ENCODE measurements at regions not wholly inside any gene's neighbourhood (a gene's known extent, or its start where the extent isn't known, plus 50 kb on each side); places are given as distances from the start of the nearest gene placed in this dataset.

DNA sequence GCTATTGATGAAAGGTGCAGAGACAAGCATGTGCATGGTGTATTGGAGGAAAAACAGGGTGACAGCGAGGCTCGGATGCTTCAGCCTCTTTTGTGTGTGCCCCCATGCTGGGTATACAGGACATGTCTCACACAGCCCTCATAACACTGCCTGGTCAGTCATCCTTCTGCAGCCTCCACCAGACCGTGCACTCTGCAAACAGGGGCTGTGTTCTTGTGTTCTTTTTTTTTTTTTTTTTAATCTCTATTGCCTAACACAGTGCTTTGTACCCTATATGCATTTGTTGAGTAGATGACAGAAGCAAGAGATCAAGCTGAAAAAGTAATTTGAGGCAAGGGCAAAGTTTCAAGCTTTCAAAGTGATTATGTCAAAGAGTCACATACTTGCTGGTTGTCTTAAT, 367.2 kb upstream of the SLITRK1 start:
- DNase-seq (ENCODE audit: low read depth, low spot score) = no peak
- in situ Hi-C loops (cut with HindIII; ENCODE audit: low pct_unique_long_range_greater_than_20kb, low sequenced_read_pairs) = no loop called here

DNA sequence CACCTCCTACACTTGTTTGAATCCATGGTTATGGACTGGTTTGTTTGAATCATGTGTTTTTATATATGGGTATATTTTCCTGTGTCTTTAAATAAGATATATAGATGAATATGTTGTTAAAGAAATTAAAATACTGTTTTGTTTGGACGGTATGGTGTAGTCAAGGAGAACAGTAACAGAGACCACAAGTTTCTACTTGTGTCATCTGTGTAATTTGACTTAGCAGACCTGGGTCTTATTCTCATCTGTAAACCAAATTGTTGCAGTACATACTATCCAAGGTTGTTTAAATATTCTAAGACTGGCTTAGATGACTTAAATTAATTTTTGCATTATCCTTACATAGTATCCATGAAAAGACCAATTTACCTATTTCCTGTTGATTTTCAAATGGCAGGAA, 361.1 kb upstream of the SLITRK1 start:
- in situ Hi-C loops (cut with HindIII; ENCODE audit: low pct_unique_long_range_greater_than_20kb, low sequenced_read_pairs) = no loop called here
- no peak for DNase-seq (ENCODE audit: low read depth, low spot score)

DNA sequence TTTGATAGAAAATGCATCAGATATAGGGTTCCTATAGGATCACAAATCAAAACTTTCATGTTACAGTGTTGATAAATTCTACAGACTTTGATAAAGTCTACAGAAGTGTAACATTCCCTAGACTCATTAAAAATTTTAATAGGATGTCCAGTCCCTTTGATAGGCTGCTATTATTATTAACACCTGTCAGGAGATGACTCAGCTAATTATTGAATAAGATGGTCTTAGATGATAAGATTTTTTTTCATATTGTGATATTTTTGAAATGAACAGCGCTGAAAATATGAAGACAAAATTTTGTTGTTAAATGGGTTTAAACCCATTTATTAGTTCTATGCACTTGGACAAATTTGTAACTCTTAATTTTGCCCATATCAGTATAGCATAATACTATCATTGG, 356.8 kb upstream of the SLITRK1 start:
- in situ Hi-C loops (cut with HindIII; ENCODE audit: low pct_unique_long_range_greater_than_20kb, low sequenced_read_pairs) = no loop called here
- DNase-seq (ENCODE audit: low read depth, low spot score) = no peak

DNA sequence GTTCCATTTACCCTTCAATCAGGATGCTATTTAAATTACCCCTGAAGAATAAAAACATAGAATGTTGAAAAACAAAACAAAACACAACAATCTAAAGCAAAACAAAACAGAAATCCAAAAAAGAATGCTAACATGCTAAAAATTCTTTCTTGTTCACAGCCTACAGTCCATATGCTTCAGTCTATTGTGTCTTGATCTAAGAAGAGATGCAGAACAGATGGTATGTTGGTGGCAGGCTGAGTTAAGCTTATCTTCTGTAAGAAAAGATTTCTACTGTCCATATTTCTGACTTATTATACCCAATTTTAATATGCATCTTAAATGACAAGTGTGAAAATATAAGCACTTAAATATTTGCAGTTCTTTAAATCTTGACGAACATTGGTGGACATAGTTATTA, 356.1 kb upstream of the SLITRK1 start:
- in situ Hi-C loops (cut with HindIII; ENCODE audit: low pct_unique_long_range_greater_than_20kb, low sequenced_read_pairs) = no loop called here
- no peak for DNase-seq (ENCODE audit: low read depth, low spot score)

DNA sequence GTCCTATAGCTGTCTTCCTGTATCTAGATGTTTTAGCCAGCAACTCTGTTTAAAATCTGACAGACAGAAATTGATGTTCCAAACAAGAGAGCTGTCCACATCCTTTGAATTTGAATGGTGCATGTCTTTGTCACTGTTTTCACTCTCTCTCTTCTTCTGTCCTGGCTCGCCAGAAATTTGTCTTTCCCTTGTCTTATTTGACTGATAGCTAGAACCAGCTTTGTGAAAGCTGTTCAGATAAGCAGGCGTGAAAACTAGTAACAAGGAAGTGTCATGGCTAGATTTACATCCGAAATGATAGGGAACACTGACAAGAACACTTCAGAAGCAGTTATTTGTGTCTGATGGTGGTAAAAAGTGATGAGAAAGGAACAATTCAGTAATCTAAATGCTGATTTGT, 354.9 kb upstream of the SLITRK1 start:
- DNase-seq (ENCODE audit: low read depth, low spot score) = no peak
- in situ Hi-C loops (cut with HindIII; ENCODE audit: low pct_unique_long_range_greater_than_20kb, low sequenced_read_pairs) = no loop called here

DNA sequence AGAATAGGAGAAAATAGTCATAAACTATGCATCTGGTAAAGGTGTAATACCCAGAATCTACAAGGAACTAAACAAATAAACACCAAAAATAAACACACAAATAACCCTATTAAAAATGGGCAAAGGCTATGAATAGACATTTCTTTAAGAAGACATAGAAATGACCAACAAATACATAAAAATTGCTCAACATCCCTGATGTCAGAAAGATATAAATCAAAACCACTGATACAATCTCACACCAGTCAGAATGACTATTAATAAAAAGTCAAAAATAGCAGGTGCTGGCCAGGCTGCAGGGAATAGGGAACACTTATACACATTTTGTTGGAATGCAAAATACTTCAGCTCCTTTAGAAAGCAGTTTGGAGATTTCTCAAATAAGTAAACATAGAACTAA, 352.1 kb upstream of the SLITRK1 start:
- in situ Hi-C loops (cut with HindIII; ENCODE audit: low pct_unique_long_range_greater_than_20kb, low sequenced_read_pairs) = no loop called here
- DNase-seq (ENCODE audit: low read depth, low spot score) = no peak

GRCh38 chr13:84230568-84230967, 348.3 kb upstream of the SLITRK1 start:
- in situ Hi-C loops (cut with HindIII; ENCODE audit: low pct_unique_long_range_greater_than_20kb, low sequenced_read_pairs) = no loop called here
- DNase-seq (ENCODE audit: low read depth, low spot score) = no peak

DNA sequence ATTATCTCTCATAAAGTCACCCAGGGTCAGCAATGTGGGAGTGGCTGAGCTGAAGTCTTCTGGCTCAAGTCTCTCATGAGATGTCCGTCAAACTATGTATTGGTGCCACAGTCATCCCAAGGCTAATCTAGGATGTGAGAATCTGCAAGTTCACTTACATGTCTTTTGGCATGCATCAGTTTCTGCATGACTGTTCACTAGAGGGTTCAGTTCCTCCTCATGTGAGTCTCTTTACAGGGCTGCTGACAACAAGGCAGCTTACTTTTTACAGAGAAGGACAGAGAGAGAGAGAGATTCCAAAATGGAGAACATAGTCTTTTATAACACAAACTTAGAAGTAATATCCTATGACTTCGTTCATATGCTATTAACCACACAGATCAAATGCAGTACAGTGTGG, 328.8 kb upstream of the SLITRK1 start:
- in situ Hi-C loops (cut with HindIII; ENCODE audit: low pct_unique_long_range_greater_than_20kb, low sequenced_read_pairs) = no loop called here
- no peak for DNase-seq (ENCODE audit: low read depth, low spot score)

GRCh38 chr13:84208246-84208910, 326.1 kb upstream of the SLITRK1 start:
- no peak for DNase-seq (ENCODE audit: low read depth, low spot score)
- in situ Hi-C loops (cut with HindIII; ENCODE audit: low pct_unique_long_range_greater_than_20kb, low sequenced_read_pairs) = no loop called here

DNA sequence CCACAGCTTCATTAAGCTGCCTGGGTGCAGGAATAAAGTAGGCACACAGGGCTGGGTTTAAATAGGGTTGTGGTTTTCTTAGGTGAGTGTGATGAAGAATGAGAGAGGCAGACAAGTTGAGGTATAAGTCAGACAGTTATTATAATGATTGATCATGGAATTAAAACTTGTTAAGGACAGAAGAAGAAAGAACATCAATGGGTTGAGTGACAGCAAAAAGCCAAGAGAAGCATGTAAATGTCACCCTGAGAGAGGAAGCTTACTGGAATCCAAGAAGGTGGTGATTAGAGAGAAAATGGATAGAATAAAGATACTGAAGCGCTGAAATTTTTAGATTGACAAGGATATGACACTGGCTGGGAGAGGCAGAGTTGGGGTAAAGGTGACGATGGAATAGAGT, 325.2 kb upstream of the SLITRK1 start:
- in situ Hi-C loops (cut with HindIII; ENCODE audit: low pct_unique_long_range_greater_than_20kb, low sequenced_read_pairs) = no loop called here
- DNase-seq (ENCODE audit: low read depth, low spot score) = no peak

GRCh38 chr13:84200971-84201370, 318.7 kb upstream of the SLITRK1 start:
- in situ Hi-C loops (cut with HindIII; ENCODE audit: low pct_unique_long_range_greater_than_20kb, low sequenced_read_pairs) = no loop called here

GRCh38 chr13:84192125-84192524, 309.9 kb upstream of the SLITRK1 start:
- in situ Hi-C loops (cut with HindIII; ENCODE audit: low pct_unique_long_range_greater_than_20kb, low sequenced_read_pairs) = no loop called here
- DNase-seq (ENCODE audit: low read depth, low spot score) = no peak

More at GRCh38 chr13:84200971-84201370, 318.7 kb upstream of the SLITRK1 start:
- no peak for DNase-seq (ENCODE audit: low read depth, low spot score)

GRCh38 chr13:84191139-84191538, 308.9 kb upstream of the SLITRK1 start:
- DNase-seq (ENCODE audit: low read depth, low spot score) = no peak
- in situ Hi-C loops (cut with HindIII; ENCODE audit: low pct_unique_long_range_greater_than_20kb, low sequenced_read_pairs) = no loop called here

- no peak for DNase-seq (ENCODE audit: low read depth, low spot score)
- in situ Hi-C loops (cut with HindIII; ENCODE audit: low pct_unique_long_range_greater_than_20kb, low sequenced_read_pairs) = no loop called here
Observed at GRCh38 chr13:84187626-84188025, 305.4 kb upstream of the SLITRK1 start.

DNA sequence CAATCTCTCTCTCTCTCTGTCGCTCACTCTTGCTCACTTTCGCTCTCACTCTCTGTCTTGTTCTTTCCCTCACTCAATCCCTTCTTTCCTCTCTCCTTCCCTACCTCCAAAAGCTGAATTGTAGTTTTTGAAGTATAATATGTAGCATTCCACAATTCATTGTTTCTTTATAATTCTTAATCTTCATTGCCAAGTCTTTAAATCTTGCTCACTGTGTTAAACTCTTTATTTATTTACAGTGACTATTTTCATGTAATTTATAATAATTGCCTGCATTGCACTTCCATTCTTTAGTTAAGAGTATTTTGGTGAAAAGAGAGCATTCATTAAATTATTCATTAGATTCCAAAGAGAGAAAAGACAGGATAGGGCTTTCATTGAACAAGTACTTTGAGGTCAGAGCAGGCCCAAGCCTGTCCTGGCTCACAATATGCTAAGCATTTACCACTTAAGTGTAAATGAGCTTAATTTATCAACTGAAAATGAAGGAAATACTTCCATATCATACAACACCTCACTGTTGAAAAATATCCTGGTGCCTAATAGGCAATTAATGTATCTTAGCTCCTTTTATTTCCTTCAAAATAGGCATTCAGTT, 257.4 kb upstream of the SLITRK1 start:
- no peak for DNase-seq (ENCODE audit: low read depth, low spot score)
- in situ Hi-C loops (cut with HindIII; ENCODE audit: low pct_unique_long_range_greater_than_20kb, low sequenced_read_pairs) = no loop called here

- DNase-seq (ENCODE audit: low read depth, low spot score) = no peak
- in situ Hi-C loops (cut with HindIII; ENCODE audit: low pct_unique_long_range_greater_than_20kb, low sequenced_read_pairs) = no loop called here
Observed at GRCh38 chr13:84137292-84137691, 255.0 kb upstream of the SLITRK1 start.

- no peak for DNase-seq (ENCODE audit: low read depth, low spot score)
- in situ Hi-C loops (cut with HindIII; ENCODE audit: low pct_unique_long_range_greater_than_20kb, low sequenced_read_pairs) = no loop called here
Observed at GRCh38 chr13:84136582-84136981, 254.3 kb upstream of the SLITRK1 start.

GRCh38 chr13:84132491-84132890, 250.2 kb upstream of the SLITRK1 start:
- no peak for DNase-seq (ENCODE audit: low read depth, low spot score)
- in situ Hi-C loops (cut with HindIII; ENCODE audit: low pct_unique_long_range_greater_than_20kb, low sequenced_read_pairs) = no loop called here

DNA sequence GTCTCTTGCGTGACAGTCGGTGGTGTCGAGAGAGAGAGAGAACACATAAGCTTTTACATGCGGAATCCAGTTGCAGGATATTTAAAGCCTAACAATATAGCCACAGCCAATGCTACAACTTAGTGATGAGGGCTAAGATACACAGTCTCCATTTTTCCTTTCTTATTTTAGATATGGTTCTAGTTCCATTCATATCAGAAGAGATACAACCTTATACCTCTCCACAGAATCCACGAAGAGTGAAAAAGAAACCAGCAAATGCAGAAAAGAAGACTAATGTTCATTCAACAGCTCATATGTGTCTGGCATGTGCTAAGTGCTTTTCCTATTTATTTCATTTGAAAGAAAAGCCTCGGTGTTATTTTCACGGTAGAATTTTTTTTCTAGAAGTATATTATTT, 249.0 kb upstream of the SLITRK1 start:
- in situ Hi-C loops (cut with HindIII; ENCODE audit: low pct_unique_long_range_greater_than_20kb, low sequenced_read_pairs) = no loop called here
- no peak for DNase-seq (ENCODE audit: low read depth, low spot score)

All from SK-MEL-5 (cell line).